Suppressor macrophage (primary cell): ENCODE measurements at regions not wholly inside any gene's neighbourhood (a gene's known extent, or its start where the extent isn't known, plus 50 kb on each side); places are given as distances from the start of the nearest gene placed in this dataset.
"Not testable (repeated sequence)": the region's sequence is repeated elsewhere in the genome, so short reads cannot be mapped to it uniquely, and the experiment has no call there.

Experiments used
- DNase-seq, 4 experiments: peaks; one replicate each; pipeline ENCODE4 v3.0.0-alpha.2; 2020 to 2022

DNA sequence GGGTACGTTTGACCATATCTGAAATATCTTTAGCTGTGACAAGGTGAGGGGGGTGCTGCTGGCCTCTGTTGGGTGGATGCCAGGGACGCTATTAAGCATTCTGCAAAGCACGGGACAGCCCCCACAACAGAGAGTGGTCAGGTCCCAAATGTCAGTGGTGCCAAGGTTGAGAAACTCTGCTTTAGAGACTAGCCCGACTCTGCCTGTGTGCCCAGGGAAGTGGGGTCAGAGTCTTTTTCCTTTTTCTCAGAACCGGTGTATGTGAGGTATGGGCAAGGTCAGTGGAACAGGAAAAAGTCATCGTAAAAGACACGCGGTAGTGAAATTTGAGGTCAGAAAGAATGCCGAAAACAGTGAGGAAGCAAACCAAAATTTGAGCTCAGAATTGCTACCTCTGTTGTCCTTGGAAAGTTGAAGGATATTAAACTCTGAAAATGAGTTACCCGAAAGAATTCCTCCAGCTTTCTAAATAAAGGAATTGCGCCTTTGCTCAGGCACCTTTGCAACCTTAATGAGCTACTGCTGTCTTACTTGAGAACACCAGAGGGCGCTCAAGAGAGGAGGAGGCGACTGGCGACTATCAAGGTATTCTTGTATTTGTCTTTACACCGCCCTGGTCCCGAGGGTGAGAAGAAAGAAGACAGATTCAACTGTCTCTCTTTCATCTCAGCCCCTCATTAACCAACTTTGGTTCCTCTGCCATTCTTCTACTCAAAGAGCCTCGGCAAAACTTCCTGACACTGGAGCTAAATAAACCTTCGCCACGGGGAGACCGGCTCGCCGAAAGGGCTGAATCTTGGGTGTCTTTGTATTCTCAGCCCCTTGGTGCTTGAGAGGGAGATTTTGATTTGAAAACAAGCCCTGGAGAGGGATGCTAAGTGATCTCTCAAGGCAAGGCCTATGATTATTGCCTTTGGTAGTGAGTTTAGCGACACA, 85.4 kb upstream of the OLIG2 start:
- peak; percentile 61 to 83 (median 71) for DNase-seq

DNA sequence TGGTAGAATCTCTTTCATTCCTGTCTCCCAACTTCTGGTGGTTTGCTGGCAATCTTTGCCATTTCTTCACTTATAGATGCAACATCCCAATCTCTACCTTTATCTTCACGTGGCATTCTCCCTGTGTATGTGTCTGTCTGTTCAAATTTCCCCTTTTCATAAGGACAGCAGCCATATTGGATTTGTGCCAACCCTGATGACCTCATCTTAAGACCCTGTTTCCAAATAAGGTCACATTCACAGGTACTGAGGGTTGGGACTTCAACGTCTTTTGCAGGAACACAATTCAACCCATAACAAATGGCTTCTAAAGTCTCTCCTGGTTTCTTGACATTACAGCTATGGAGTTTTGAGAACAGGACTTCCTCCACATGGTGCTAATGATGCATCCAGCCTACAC, 84.5 kb upstream of the OLIG2 start:
- no peak for DNase-seq

DNA sequence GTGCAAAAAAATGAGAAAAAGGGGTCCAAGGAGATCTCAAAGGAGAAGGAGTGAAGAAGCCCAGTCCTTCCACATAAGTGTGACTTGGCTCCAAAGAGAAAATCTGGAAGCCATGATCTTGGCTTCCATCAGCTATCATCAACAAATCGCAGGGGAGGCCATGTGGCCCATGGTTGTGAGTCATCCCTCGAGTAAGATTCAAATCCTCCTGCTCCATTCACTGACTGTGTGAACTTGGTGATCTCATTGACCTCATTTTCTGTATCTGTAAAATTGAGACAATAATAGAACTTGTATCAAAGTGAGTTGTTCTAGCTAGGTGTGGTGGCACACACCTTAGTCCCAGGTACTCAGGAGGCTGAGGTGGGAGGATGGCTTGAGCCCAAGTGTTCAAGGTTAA, 79.1 kb upstream of the OLIG2 start:
- DNase-seq: peak in 1 of 4 experiments; percentile 14

DNA sequence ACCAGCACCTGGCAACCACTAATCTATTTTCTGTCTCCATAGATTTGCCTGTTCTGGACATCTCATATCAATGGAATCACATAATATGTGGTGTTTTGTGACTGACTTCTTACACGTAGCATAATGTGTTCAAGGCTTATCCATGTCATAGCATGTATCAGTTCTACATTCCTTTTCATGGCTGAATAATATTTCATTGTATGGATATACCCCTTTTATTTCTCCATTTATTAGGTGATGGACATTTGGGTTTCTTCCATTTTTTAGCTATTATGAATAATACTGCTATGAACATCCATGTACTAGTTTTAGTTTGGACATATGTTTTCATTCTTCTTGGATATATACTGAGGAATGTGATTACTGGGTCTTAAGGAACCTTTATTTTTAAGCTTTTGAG, 78.0 kb upstream of the OLIG2 start:
- no peak for DNase-seq

DNA sequence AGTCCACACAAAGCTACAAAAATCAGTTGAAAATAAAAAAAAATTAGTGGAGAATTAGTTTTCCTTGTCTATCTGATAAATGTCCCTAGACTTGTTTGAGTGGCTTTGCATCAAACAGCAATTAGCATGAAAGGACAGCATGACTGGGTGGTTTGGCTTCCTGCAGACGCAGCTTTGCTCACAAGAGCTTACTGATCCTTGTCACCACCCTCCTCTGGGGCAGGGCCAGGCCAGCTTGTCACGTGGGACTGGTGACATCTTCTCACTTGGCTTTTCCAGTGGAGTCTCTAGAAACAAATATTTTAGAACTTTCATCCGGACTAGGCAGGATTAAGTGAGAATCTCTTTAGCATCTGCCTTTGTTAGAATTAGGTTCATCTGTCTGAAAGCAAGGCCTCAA, 76.0 kb upstream of the OLIG2 start:
- no peak for DNase-seq

DNA sequence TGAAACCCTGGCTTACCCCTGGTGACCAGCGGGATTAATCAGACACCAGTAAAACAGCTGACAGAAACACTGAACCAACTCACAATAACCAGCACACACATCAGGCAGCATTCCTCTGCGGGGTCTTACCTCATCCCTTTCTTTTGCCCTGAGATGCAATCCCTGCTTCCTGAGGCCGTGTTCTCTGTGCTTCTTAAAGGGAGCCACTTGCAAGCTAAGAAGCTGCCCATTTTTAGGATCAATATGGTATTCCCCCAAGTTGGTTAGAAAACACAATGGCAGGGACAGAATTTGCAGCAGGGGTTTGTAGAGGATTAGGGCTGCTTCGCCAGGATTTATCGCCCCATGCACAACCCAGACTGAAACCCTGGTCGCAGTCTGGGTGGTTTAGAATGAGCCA, 74.7 kb upstream of the OLIG2 start:
- DNase-seq: no peak

DNA sequence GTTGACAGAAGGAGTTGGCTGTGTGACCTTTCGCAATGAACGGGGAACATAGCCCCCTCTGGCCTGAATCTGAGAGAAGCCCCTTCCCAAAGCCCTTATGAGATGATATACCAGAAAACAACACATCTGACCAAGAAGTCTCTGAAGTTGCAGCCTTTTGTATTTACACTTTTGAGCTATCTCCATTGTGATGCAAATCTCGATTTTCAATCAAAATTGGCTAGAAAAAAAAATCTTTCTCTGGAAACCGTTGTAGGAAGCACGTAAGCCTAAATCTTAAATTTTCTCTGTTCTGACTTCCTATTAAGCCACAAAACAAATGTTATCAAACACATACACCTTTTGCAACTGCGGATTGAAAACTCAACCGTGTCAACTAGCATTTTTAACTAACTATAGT, 71.4 kb upstream of the OLIG2 start:
- no peak for DNase-seq

DNA sequence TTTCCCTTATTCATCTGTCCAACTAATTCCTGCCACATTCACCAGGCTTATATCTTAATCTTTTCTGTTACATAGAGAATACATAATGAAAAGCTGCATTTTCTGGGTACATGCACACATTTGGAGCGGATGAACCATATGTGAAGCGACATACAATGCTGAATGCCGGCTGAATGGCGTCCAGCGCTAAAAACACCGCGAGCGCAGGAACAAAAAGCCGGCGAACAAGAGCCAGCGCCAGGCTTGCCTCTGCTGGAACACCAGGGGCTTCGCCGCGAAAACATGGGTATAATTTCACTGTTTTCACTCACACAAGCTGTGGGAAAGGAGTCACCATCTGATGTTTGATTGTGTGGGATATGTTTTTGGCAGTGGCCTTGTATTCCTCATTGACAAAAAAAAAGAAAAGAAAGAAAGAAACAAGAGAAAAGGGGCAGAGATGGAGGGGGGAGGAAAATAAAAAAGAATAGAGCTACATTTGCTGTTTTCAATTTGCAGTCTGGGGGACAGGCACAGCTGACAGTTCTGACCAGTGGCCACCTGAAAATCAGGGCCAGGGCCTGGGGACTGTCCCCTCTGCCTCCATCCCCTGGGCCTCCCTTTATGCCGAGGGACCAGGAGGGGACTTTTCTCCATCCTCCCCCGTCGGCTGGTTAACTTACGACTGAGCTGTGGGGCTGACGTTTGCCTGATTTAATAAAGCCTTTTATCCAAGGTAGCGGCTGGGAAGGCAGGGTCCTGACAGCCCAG, 70.2 kb upstream of the OLIG2 start:
- DNase-seq: no peak

DNA sequence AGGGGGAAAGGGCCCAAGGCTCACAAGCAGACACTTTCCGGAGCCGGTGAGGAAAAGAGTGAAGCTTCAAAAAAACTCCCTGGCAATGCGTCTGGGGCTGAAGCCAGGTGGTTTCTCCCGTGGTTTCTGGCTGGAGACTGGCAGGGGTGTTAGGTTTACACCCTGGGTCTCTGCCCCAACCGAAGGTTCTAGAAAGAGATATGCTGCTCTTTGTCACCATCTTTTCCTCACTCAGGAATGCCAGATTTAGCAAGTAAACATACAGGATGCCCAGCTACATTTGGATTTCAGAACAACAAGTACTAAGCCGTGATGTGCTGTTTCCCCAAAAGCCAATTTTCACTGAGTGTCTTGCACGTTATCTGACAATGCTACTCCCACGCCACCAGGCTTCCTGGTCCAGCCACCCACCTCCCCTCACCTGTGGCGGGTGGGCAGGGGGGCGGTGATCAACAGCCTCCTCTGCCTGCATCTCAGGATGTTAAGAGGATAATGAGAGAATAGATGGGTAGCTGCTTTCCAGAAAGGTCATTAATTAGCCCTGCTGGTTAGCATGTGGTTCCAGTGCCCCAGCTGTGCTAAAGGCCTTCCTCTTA, 69.6 kb upstream of the OLIG2 start:
- no peak for DNase-seq

DNA sequence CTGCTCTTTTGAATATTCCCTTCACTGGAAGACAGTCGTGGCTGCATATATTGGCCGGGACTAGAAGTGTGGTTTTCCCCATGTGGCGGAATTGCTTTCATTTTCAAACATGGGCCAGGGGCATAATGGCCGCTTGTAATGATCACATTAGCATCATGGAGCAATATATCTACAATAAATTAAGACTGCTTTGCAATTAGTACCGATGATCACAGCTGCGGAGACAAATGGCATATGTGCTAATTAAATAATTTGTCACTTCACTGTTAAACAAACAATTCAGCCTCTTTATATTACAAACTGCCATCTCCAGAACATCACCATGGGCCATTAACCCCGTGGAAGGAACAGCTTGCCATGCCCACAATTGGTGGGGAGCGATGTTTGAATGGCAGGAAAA, 68.2 kb upstream of the OLIG2 start:
- DNase-seq: no peak

DNA sequence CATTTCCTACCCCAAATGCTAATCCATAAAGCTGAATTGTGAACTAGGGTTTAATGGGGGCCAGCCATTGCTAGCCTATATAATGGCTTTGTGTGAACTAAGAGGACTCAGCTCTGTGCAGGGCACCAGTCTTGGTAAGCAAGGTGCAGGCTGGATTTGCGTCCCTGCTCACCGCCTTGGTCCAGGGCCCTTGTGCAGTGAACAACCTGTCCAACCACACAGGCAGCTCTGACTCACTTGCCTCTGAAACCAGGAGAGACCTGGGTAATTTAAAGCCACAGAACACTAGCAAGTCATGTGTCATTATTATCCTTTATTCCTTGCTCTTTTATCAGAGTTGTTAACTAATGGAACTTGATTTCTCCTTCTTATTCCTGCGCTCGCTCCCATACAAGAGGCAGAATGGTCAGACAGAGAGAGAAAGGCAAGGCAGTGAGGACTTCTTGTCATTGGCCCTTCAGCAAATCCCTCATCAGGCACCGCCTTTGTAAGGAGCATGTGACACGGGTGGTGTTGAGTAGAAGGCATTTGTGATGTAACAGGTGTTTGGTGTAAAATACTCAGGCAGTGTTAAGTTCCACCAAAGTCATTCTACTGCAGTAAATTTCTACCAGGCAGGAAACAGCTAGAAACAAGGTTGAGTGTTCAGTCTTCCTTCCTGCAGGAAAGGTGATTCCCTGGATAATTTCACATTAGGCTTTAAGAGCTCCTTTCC, 67.3 kb upstream of the OLIG2 start:
- DNase-seq: no peak

DNA sequence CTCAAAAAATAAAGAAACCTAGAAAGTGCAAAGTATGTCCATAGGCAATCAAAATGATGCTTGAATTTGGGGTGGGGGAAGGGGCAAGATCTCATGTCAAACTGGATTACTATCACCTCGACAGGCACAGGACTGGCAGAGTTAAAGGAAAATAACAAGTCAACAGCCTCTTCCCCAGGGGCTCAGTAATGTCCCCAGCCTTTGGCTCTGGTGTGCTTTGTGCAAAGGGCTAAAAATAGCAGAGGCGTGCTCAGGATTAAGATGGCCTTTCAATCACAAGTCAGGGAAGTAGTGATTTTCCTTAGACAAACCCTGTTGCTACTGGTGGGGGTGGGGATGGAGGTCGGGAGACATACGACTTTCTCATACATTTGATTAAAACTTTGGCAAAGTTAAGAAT, 63.5 kb upstream of the OLIG2 start:
- DNase-seq: no peak

DNA sequence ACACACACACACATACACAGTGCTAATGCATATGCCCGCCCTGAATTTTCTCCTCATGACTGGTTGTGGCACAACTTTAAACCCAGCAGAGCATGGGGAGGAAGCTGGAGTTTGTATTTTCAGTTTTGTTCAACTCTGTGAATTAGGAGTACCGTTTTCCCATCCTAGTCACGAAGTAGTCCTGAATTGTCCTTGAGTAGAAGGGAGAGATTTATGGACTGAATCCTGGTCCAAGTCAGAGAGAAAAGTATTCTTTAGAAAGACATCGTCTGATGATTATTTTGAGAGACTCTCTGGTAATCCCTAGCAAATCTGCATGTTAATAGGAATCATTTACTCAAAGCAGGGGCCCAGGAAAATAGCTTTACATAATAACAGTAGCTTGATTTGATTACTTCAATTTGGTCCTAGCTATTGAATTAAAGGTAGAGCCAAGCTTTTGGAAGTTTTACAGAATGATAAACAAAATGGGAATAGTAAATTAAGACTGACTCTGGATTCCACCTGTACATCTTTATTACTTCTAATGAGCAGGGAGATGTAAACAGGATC, 60.5 kb upstream of the OLIG2 start:
- DNase-seq: no peak

DNA sequence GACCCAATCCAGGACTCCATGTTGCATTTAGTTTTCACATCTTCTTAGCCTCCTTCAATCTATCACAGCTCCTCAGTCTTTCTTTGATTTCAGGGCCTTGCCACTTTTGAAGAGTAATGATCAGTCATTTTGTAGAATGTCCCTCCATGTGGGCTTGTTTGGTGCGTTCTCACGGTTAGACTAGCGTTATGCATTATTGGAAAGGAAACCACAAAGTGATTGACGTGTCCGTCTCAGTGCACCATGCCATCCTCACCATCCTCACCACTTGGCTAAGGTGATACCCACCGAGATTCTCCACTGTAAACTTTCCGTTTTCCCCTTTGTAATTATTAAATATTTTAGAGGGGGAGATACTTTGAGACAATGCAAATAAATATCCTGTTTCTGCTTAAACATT, 59.6 kb upstream of the OLIG2 start:
- DNase-seq: no peak

DNA sequence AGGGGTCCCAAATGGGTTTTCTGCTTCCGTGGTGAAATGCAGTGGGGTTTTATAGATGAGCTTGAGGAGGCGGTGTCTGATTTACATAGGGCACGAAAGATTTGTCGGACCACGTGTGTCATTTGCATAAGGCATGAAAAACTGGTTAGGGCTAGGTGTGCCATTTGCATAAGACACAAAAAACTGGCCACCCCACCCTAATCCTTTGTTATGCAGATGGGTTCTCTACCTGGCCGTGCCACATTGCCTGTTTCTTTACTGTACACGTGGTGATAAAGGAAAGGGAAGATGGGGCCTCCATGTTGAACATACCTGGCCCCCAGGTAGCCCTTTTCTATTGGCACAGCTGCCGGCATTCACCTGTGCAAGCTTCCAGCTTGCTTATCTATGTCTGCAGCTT, 57.6 kb upstream of the OLIG2 start:
- not testable (repeated sequence) for DNase-seq

DNA sequence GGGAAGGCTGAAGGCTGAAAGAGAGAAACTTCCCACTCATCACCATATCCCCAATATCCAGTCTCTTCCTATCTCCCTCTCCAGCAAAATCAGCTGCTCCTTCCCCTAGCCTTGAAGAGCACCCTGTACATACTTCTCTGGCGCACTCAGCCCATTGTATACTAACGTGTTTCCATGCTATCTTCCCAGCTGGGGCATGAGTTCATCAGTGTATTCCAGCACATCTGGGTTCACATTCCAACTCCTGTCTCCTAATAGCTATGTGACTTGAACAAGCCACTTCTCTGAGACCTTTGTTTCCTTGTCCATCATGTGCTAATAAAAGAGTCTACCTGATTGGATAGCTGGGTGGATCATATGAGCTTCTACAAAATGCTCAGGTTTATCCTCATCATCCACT, 51.1 kb upstream of the OLIG2 start:
- no peak for DNase-seq

DNA sequence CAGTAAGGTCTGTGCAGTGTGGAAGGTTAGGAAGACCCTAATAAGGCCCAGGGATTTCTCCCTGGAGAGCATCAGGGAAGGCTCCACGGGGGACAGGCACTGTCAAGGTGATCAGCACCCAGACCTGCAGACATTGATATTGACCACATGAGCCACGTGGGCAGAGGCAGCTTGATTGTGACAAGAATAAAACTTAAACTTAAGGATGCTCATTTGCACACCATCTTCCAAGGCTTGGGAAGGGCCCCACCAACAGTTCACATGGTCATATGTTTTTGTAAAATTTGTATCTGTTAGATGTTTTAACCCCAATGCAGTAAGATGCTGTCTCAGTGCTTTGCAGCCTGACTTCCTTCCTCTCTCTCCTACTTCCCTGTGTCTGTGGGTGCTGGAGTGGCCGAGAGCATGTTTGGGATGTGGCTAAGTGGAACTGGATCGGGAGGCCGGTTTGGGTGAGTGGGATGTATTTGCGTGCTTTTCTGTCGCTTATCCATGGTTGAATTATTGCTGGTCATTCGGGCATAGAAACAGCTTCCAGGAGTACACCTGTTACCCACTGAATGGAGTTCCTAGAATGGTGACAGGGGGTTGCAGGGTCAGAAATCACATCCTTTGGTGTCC, 49.8 kb upstream of the OLIG2 start:
- peak; percentile 56 to 76 (median 61) for DNase-seq
